DOHH2 (cell line): ENCODE measurements at regions not wholly inside any gene's neighbourhood (a gene's known extent, or its start where the extent isn't known, plus 50 kb on each side); places are given as distances from the start of the nearest gene placed in this dataset.

Experiments used
- EZH2phosphoT487 ChIP-seq: fragments of 200-600 bp; sonication (generic); IDR thresholded peaks from 2 replicates; pipeline ENCODE4 v1.6.1; 2017; ENCODE audit warnings: borderline replicate concordance, mild to moderate bottlenecking, antibody characterized with exemption, low read length, moderate library complexity, mixed read lengths
- TF ChIP-seq, protein P1 (sequence below): fragments of 200-600 bp; sonication (generic); IDR thresholded peaks from one replicate; pipeline ENCODE4 v1.5.1; 2014; ENCODE audit warnings: antibody characterized with exemption, mild to moderate bottlenecking, low read depth, low read length; ENCODE audit not compliant: poor library complexity, severe bottlenecking

DNA sequence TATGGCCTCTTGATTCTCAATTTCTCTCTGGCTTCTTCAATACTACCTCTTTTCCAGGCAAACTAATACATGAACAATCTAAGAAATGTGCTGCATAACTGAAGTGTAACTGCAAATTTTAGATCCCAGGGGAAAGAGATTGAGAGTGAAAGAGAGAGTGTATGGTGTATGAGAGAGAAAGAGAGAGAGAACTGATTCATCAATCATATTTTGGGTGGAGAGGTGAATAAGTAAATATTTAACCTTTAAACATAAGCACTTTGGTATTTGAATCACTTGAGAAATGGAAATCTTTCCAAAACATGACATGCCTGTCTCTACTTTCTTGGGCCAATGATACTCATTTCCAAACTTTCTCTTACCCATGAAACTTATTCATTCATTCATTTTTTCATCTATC, 147.2 kb upstream of the DIPK2B start:
- TF ChIP-seq, protein P1, sequence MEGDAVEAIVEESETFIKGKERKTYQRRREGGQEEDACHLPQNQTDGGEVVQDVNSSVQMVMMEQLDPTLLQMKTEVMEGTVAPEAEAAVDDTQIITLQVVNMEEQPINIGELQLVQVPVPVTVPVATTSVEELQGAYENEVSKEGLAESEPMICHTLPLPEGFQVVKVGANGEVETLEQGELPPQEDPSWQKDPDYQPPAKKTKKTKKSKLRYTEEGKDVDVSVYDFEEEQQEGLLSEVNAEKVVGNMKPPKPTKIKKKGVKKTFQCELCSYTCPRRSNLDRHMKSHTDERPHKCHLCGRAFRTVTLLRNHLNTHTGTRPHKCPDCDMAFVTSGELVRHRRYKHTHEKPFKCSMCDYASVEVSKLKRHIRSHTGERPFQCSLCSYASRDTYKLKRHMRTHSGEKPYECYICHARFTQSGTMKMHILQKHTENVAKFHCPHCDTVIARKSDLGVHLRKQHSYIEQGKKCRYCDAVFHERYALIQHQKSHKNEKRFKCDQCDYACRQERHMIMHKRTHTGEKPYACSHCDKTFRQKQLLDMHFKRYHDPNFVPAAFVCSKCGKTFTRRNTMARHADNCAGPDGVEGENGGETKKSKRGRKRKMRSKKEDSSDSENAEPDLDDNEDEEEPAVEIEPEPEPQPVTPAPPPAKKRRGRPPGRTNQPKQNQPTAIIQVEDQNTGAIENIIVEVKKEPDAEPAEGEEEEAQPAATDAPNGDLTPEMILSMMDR, result no peak
- no peak for TF ChIP-seq EZH2phosphoT487
